ENCODE measurements at regions not wholly inside any gene's neighbourhood (a gene's known extent, or its start where the extent isn't known, plus 50 kb on each side); places are given as distances from the start of the nearest gene placed in this dataset.
"Not testable (repeated sequence)": the region's sequence is repeated elsewhere in the genome, so short reads cannot be mapped to it uniquely, and the experiment has no call there.

DNA sequence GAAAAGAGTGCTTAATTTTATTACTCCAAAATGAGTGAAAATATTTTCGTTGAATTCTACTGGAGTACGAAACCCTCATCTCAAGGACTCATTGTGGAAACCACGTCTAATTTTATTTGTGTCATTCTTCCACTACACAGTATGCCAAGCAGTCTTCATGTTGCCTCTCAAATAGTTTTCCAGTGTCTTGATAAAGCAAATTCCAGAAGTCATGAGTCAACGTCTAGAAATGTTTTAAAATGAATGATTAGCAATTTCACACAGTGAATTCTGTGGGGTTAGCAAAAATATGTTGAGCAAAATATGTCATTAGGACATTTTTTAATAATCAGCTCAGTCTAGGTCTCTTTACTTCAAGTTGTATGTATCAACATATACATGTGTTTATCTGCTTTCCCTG is 865.5 kb downstream of the DSC3 start:
- DNase-seq (ENCODE audit: low read depth in 2 of 2), result no peak

GRCh38 chr18:30175621-30176225 is 866.8 kb downstream of the DSC3 start:
- DNase-seq (ENCODE audit: low read depth in 2 of 2), result no peak

GRCh38 chr18:30175061-30175574 is 867.4 kb downstream of the DSC3 start:
- DNase-seq (ENCODE audit: low read depth in 2 of 2), result no peak

- no peak for DNase-seq (ENCODE audit: low read depth in 2 of 2)
Measured at GRCh38 chr18:30163573-30163972, 879.0 kb downstream of the DSC3 start.

DNA sequence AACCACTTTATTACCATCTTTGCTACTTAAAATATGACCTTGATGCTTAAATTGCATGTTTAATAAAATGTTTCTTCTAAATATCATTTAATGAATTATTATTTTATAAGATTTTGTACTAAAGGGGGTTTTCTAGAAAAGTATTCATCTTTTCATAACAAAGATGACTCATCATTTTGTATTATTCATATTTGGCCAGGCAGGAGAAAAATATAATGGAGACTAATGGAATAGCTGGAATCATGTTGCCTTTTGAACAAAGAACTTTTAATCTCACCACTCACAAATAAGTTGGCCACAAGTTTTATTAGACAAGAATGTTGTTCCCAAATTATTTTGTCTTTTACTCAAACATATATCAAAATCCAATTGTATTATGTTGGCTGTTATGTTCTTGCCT is 882.4 kb downstream of the DSC3 start:
- DNase-seq (ENCODE audit: low read depth in 2 of 2), result no peak

- DNase-seq (ENCODE audit: low read depth in 2 of 2), result no peak
Measured at GRCh38 chr18:30150586-30151250, 891.8 kb downstream of the DSC3 start.

DNA sequence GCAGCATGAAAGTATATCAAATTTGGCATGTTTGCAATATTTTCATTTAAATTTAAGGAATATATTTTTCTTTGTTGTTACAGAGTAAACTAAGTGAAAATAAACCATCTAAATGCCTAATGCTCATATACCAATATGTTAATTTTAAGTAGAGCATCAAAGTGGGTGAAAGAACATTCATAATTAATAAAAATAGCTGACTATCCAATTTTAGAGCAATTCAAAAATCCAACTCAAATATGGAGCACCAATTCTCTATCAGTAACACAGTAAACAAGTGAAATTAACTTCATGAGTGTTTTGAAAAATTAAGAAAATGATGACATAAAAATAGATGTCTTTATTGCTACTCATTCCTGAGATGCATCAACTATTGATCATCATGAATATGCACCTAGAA is 893.0 kb downstream of the DSC3 start:
- no peak for DNase-seq (ENCODE audit: low read depth in 2 of 2)

DNA sequence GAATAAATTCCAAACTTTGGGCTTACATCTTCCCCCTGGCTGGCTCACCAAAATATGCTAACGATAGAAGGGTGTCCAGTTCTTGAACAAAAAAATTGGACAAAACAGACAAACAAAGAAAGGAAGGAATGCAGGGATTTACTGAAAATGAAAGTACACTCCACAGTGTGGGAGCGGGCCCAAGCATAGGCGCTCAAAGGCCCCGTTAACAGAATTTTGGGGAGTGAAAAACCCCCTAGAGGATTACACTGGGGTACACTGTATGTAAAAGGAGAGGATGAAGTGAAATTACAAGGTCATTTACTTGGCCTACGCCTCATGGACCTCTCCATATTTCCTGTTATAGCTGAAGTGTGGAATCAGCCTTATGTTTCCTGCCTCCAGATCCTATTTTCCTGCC is 899.7 kb downstream of the DSC3 start:
- DNase-seq (ENCODE audit: low read depth in 2 of 2), result no peak

- no peak for DNase-seq (ENCODE audit: low read depth in 2 of 2)
Measured at GRCh38 chr18:30142248-30142647, 900.3 kb downstream of the DSC3 start.

GRCh38 chr18:30141506-30141905 is 901.0 kb downstream of the DSC3 start:
- not testable (repeated sequence) for DNase-seq (ENCODE audit: low read depth in 2 of 2)

- DNase-seq (ENCODE audit: low read depth in 2 of 2), result no peak
Measured at GRCh38 chr18:30139631-30140287, 902.8 kb downstream of the DSC3 start.

GRCh38 chr18:30135938-30136337 is 906.6 kb downstream of the DSC3 start:
- DNase-seq (ENCODE audit: low read depth in 2 of 2), result no peak

- no peak for DNase-seq (ENCODE audit: low read depth in 2 of 2)
Measured at GRCh38 chr18:30134020-30134419, 908.5 kb downstream of the DSC3 start.

DNA sequence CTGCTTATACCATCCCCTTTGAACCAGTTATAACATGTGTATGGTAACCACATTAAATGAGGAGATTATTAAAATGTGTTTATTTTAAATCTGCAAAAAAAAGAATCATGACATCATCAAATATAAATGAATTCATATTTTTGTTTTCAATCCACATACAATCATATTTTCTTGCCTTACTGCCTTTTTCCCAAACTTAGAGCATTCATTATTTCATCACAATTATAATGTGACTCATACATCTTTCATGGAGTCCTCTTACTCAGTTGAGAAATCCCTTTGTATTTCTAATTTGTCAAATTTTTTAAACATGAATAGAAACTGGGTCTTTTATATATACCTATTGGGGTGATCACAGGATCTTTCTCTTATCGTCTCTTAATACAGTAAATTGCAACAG is 909.6 kb downstream of the DSC3 start:
- no peak for DNase-seq (ENCODE audit: low read depth in 2 of 2)

DNA sequence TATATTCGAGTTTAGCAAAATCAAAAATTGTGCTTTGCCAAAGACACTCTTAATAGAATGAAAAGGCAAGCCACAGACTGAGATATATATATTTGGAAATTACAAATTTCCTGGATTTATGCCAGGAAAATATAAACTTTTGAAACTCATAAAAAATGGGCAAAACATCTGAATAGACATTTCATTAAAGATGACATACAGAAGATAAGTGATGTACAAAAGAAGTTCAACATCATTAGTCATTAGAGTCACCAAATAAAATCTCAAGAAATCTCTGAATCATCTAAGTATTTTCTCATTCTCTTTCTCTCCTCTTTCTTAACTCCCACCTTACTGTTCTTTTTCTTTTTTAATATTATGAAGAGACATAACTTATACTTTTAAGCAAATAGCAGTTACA is 921.1 kb downstream of the DSC3 start:
- DNase-seq (ENCODE audit: low read depth in 2 of 2), result no peak

DNA sequence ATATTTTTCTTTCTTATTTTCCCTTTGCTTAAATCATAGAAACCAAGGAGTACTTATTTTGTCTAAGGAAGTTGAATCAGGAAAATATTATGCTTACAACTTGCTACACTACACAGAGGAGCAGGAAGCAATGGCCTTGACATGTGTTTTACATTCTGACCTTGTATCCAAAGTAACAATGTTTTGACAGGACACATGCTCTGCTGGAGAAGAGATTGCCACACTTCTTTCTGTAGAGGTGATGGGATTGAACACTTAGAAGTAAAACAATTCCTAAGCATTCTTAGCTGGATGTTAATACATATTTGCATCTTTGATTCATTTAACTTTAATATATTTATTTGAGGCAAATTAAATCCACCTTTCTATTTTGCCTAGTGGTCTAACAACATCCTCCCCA is 929.1 kb downstream of the DSC3 start:
- DNase-seq (ENCODE audit: low read depth in 2 of 2), result no peak

DNA sequence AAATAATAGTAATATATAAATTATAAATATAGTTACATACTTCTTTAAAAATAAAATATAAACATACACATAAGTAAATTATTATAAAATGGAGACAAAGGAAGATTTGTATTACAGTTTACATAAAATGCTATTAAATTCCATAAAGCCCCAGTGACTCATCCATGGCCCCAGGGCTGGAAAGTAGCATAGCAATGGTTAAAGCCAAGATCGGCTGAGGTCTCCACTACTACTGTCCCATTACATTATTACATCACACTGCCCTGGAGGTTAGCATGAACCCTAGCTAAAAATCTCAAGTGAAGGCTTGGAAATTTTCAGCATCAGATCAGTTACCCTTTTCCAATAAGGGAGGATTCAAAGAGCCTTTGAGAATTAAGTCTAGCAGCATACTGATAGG is 936.2 kb downstream of the DSC3 start:
- no peak for DNase-seq (ENCODE audit: low read depth in 2 of 2)

GRCh38 chr18:30103881-30104280 is 938.7 kb downstream of the DSC3 start:
- no peak for DNase-seq (ENCODE audit: low read depth in 2 of 2)

GRCh38 chr18:30096796-30097195 is 945.7 kb downstream of the DSC3 start:
- DNase-seq (ENCODE audit: low read depth in 2 of 2), result no peak

- DNase-seq (ENCODE audit: low read depth in 2 of 2), result peak in 1 of 2 experiments; percentile 8
Measured at GRCh38 chr18:30094556-30094955, 948.0 kb downstream of the DSC3 start.

- no peak for DNase-seq (ENCODE audit: low read depth in 2 of 2)
Measured at GRCh38 chr18:30093376-30093775, 949.2 kb downstream of the DSC3 start.

GRCh38 chr18:30088238-30089015 is 954.1 kb downstream of the DSC3 start:
- no peak for DNase-seq (ENCODE audit: low read depth in 2 of 2)
